HG02885 (cell line): ENCODE measurements at regions not wholly inside any gene's neighbourhood (a gene's known extent, or its start where the extent isn't known, plus 50 kb on each side); places are given as distances from the start of the nearest gene placed in this dataset.

Source experiments
- ATAC-seq: cut with Tn5 transposase; IDR thresholded peaks from one replicate; pipeline ENCODE4 v1.9.1; 2021; ENCODE audit warnings: mild to moderate bottlenecking; ENCODE audit not compliant: unreplicated experiment, poor library complexity

- no peak for ATAC-seq
Measured at GRCh38 chr16:48860341-48860740, 250.4 kb upstream of the N4BP1 start.

GRCh38 chr16:48852951-48853350 lies 243.0 kb upstream of the N4BP1 start:
- no peak for ATAC-seq

- no peak for ATAC-seq
Measured at GRCh38 chr16:48852458-48852857, 242.5 kb upstream of the N4BP1 start.

GRCh38 chr16:48850097-48850770 lies 240.3 kb upstream of the N4BP1 start:
- no peak for ATAC-seq

- ATAC-seq, result no peak
Measured at GRCh38 chr16:48846277-48846676, 236.3 kb upstream of the N4BP1 start.

- no peak for ATAC-seq
Measured at GRCh38 chr16:48845261-48845660, 235.3 kb upstream of the N4BP1 start.

GRCh38 chr16:48838349-48838748 lies 228.4 kb upstream of the N4BP1 start:
- ATAC-seq, result no peak

GRCh38 chr16:48836636-48837035 lies 226.7 kb upstream of the N4BP1 start:
- ATAC-seq, result no peak

GRCh38 chr16:48836067-48836466 lies 226.1 kb upstream of the N4BP1 start:
- no peak for ATAC-seq

- ATAC-seq, result no peak
Measured at GRCh38 chr16:48834576-48834975, 224.6 kb upstream of the N4BP1 start.

GRCh38 chr16:48833461-48833860 lies 223.5 kb upstream of the N4BP1 start:
- ATAC-seq, result no peak

GRCh38 chr16:48831076-48831722 lies 221.2 kb upstream of the N4BP1 start:
- ATAC-seq, result no peak

- ATAC-seq, result no peak
Measured at GRCh38 chr16:48829336-48830310, 219.6 kb upstream of the N4BP1 start.

- ATAC-seq, result no peak
Measured at GRCh38 chr16:48824271-48824670, 214.3 kb upstream of the N4BP1 start.

- ATAC-seq, result no peak
Measured at GRCh38 chr16:48822431-48822830, 212.5 kb upstream of the N4BP1 start.

- ATAC-seq, result no peak
Measured at GRCh38 chr16:48820379-48820778, 210.4 kb upstream of the N4BP1 start.

- no peak for ATAC-seq
Measured at GRCh38 chr16:48818257-48818656, 208.3 kb upstream of the N4BP1 start.

- no peak for ATAC-seq
Measured at GRCh38 chr16:48817032-48817431, 207.1 kb upstream of the N4BP1 start.

- ATAC-seq, result no peak
Measured at GRCh38 chr16:48816393-48816792, 206.4 kb upstream of the N4BP1 start.

- no peak for ATAC-seq
Measured at GRCh38 chr16:48814994-48815393, 205.0 kb upstream of the N4BP1 start.

- no peak for ATAC-seq
Measured at GRCh38 chr16:48813485-48813884, 203.5 kb upstream of the N4BP1 start.
